Neural progenitor cell (in vitro differentiated cells): ENCODE measurements at regions not wholly inside any gene's neighbourhood (a gene's known extent, or its start where the extent isn't known, plus 50 kb on each side); places are given as distances from the start of the nearest gene placed in this dataset.

Experiments used
- CTCF ChIP-seq: fragments of 200-600 bp; sonication (generic); IDR thresholded peaks from 2 replicates; pipeline ENCODE4 v1.5.1; 2017; ENCODE audit warnings: antibody characterized with exemption, mild to moderate bottlenecking
- EZH2 ChIP-seq: fragments of 200-600 bp; sonication (generic); IDR thresholded peaks from 2 replicates; pipeline ENCODE4 v1.6.1; 2017; ENCODE audit warnings: antibody characterized with exemption, mild to moderate bottlenecking, moderate library complexity
- EZH2phosphoT487 ChIP-seq: fragments of 200-600 bp; sonication (generic); IDR thresholded peaks from 2 replicates; pipeline ENCODE4 v1.6.1; 2017; ENCODE audit warnings: antibody characterized with exemption

- TF ChIP-seq CTCF = no peak
- TF ChIP-seq EZH2 = no peak
- no peak for TF ChIP-seq EZH2phosphoT487
These were observed 483.8 kb upstream of the REG3G start for GRCh38 chr2:78541451-78542267.
